Stimulated activated CD4-positive, alpha-beta T cell treated with anti-CD3 and anti-CD28 coated beads, Interleukin-15, amount 100 ng/mL, for 1 hour (primary cell): ENCODE measurements at regions not wholly inside any gene's neighbourhood (a gene's known extent, or its start where the extent isn't known, plus 50 kb on each side); places are given as distances from the start of the nearest gene placed in this dataset.

Experiments
- DNase-seq, 2 donors: peaks; one replicate each; pipeline ENCODE4 v3.0.0-alpha.2; 2020; ENCODE audit warnings: low read depth in 1 of 2, low spot score in 1 of 2

DNA sequence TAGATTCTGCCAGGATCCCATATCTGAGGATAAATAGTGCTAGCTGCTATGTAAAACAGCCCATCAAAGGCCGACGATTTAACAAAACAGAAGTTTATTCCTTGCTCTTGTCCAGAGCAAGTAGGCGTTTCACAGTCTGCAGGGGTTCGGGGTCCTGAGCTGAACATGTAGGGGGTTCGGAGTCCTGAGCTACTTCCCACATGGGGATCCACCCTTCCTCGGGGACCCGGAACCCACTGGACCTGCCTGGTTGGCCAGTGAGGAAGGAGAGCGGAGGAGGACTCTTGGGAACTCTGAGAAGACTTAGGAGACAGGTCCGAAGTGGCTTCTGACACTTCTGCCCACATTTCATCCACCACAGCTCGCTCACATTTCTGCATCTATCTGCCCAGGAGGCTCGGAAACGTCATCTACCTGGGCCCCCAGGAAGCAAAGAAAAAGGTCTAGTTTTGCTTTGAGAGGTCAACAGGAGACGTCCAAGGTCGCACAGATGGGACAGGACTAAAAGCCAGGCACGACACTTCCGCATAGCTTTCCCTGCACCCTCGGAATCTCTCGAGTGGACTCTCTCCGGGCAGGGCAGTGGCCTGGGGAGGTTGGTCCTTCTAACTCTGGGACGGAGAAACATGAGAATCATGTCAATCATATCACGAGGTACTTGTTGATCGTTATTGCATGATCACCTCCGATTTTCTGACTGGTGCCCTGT lies 86.4 kb downstream of the MICALL2 start:
- DNase-seq: no peak

DNA sequence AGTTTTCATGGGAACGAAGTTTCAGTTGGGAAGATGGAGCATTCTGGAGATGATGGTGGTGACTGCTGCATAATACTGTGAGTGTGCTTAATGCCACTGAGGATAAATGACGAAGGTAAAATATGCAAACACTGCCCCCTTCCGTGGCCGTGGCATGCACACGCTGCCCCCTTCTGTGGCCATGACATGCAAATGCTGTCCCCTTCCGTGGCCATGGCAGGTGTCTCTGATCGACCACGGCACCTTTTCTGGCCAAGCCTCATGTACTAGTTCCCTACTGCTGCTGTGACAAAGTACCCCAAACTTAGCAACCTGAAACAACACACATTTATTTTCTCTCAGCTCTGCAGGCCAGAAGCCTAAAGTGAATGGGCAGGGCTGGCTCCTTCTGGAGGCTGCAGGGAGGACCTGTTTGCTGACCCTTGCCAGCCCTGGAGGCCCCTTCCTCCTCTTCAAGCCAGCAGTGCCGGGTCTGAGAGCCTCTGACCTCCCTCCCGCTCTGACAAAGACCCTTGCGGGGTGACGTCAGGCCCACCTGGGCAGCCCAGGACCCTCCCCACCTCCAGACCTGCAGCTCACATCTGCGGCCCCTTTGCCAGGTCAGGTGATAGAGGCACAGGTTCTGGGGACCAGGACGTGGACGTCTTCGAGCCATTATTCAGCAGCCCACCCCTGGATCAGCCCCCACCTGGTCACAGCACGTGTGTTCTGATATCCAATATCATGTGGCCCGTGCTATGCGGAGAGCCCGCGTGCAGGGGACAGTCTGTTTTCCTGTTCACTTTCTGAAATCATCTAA lies 82.0 kb downstream of the MICALL2 start:
- DNase-seq: no peak

DNA sequence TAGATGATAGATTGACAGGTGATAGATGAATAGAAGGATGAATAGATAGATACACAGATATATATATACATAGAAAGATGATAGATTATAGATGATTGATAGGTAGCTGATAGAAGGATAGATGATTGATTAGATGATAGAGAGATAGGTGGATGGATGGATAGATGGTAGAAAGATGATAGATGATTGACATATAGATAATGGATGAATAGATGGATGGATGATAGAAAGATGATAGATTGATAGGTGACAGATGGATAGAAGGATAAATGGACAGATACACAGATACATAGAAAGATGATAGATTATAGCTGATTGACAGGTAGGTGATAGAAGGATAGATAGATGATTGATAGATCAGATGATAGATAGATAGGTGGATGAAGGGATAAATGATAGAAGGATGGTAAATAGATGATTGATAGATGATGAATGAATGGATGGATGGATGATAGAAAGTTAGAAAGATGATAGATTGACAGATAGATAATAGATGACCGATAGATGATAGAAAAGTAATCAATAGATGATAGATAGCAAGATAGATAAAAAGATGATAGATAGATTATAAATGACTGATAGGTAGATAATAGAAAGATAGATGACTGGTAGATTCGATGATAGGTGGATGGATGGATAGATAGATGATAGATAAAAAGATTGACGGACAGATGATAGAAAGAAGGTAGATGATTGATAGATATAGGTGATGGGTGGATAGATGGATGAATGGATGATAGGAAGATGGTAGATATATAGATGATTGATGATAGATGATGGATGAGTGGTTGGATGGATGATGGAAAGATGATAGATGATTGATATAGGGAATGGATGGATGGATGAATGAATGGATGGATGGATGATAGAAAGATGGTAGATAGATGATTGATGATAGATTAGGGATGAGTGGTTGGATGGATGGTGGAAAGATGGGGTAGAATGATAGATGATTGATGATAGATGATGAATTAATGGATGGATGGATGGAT lies 80.4 kb downstream of the MICALL2 start:
- DNase-seq: no peak

DNA sequence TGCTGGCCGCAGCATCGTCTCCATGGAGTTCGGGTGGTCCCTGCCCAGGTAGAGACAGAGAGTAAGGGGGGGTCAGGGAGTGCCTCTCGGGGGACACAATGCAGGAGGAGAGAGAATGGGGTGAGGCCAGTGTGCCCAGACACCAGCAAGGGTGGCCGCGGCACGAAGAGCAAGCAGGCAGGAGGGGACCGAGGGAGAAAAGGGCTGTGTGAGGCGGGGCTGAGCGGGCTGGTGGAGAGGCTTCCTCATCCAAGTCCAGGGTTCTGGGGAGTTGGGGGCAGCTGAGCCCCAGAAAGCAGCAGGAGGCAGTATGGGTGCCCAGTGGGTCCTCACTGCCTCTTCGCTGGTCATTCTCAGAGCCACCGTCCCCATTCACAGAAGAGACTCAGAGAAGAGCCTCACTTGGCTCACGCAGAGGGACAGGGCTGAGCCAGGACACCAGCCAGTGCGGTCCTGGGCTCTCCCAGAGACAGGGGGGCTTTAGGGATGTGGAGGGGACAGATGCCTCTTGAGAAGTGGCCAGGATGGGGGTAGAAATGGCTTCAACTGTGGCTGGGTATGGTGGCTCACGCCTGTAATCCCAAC lies 78.9 kb downstream of the MICALL2 start:
- DNase-seq: no peak

DNA sequence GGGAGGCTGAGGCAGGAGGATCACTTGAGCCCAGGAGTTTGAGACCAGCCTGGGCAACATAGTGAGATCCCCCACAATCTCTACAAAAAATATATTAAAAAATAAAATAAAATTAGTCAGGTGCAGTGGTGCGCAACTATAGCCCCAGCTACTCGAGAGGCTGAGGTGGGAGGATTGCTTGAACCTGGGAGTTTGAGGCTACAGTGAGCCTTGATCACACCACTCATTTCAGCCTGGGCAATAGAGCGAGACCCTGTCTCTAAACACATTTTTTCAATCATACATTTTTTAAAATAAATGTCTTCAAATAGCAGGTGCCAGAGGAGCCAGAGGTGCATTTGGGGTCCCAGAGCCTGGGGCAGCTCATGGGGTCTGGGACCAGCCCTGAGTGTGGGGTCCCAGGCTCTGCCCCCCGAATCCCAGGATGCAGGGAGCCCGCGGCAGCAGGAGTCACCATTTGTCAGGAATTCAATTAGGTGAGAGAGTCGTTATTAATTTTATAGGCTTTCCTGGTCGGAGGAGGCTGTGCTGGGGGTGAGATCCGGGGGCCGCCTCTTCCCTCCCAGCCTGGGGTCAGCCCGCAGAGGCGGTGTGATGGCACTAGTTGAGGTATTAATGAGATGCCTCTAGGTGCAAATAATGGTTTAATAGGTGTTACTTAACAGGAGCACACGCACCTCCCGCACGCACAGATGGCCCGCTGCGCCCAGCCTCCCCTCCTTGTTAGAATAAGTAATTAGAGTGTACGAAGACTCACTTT lies 78.3 kb downstream of the MICALL2 start:
- DNase-seq: no peak

DNA sequence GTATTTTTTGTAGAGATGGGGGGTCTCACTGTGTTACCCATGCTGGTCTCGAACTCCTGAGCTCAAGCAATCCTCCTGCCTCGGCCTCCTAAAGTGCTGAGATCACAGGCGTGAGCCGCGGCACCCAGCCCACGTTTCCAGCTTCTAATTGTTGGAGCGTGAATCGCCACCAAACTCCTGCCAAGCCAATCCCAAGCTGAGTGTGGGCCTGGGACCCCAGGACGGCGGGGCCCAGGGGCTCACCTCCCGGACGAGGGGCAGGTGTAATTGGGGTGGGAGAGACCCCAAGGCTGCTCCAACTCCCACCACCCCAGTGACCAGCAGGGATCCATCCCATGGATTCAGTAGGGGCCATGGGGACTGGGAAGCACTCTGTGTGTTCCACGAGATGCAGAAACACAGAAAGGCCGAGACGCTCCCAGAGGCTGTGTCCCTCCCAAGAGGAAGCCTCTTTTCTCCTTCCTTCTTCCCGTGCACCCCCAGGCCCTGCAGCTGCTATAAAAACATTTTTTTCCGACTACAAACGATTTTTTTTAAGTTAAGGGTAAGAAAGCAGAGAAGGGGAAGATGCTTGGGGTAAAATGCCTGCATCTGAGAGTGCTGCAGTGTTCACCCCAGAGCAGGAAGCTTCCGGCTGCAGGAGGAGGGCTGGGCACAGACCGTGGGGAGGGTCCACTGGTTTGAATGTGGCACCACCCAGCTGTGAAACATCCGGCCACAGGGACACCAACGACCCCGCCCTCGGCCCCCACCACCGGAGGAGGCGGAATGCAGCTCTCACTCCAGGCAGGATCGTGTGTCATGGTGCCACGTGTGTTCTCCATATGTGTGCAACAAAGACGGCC lies 76.5 kb downstream of the MICALL2 start:
- DNase-seq: no peak

DNA sequence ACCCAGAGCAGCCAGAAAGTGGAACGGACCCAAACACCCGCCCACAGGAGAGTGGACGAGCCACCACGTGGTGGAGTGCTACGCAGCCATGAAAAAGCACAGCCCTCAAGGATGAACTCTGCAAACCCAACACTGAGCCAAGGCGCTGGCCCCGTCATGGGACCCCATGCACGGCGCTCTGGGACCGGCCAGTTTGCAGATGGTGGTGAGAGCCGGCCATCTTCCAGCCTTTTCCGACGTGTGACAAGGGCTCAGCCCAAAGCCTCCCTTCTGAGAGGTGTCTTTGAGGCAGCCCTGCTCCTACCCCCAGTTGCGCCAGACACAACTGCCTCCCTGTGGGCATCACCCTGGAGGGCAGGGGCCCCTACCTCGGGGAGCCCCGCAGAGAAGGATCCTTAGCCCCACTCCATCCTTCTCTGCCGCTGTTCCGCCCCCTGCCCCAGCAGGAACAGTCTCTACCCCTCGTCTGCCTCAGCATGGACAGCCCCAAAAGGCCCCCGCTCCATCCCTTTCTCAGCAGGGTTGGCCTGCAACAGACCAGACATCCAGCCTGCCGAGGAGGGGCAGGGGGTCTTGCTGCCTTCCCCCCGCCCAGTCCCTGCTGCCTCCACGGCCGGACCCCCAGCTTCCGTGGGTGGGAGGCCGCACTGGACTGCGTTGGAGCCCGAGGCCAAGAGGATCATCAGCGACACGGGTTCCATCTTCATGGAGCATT lies 75.7 kb downstream of the MICALL2 start:
- DNase-seq: no peak

DNA sequence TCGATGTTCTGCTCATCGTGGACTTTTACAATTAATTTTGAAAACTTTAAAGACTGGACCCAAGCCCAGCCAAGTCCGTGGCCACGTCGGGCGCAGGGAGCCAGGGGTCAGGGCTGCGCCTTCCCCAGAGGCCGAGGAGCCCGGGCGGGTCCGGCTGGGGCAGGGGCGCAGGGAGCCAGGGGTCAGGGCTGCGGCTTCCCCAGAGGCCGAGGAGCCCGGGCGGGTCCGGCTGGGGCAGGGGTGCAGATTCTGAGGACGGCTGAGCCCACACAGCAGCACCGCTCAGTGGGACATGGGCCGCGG lies 75.2 kb downstream of the MICALL2 start:
- no peak for DNase-seq
